Activated CD8-positive, alpha-beta memory T cell treated with anti-CD3 and anti-CD28 coated beads for 24 hours (primary cell): ENCODE measurements at regions not wholly inside any gene's neighbourhood (a gene's known extent, or its start where the extent isn't known, plus 50 kb on each side); places are given as distances from the start of the nearest gene placed in this dataset.
"Not testable (repeated sequence)": the region's sequence is repeated elsewhere in the genome, so short reads cannot be mapped to it uniquely, and the experiment has no call there.

Experiments used
- DNase-seq: peaks from one replicate; pipeline ENCODE4 v3.0.0-alpha.2; 2020

DNA sequence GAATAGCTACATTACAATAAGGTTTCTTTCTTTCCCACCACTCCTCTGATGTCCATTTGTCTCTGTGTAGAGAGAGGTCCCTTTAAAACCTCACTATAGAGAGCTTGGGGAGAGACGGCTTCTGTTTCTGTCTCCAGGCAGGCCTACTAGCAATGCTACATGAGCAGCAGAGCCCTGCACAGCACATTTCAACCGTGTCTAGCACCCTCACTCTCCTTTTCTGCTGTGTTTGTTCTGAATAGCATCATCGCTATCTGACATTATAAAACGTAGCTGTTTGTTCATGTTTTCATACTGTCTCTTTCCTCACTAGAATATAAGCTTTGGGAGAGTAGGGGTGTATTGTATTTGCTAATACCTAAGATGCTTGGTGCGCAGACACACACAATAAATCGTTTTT lies 487.8 kb upstream of the DPP6 start:
- no peak for DNase-seq

DNA sequence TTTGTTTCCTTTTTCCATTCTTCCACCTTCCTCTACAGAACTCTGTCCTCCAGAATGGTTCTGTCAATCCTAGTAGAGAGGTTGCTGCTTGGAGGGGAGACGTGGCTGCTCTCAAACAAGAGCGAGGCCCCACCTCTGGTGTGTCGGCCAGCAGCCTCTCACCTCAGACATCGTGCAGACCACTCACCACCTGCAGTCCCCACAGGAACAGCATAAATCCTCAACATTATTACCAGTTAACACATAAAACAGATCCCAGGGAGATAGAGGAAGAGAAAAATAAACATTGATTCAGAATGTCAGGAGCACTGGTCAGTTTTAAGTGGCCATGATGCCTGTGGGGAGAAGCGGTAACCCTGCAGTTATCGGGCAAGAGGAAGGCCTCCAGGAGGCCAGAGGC lies 485.9 kb upstream of the DPP6 start:
- DNase-seq: no peak

DNA sequence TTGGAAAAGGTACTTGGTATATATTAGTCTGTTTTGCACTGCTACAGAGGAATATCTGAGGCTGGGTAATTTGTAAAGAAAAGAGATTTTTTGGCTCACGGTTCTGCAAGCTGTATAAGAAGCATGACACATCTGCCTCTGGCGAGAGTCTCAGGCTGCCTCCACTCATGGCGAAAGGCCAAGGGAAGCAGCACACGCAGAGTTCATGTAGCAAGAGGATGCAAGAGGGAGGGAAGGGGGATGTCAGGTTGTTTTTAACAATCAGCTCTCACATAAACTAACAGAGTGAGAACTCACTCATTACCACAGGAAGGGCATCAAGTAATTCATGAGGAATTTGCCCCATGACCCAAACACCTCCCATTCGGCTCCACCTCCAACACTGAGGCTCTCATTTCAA lies 484.8 kb upstream of the DPP6 start:
- DNase-seq: no peak

DNA sequence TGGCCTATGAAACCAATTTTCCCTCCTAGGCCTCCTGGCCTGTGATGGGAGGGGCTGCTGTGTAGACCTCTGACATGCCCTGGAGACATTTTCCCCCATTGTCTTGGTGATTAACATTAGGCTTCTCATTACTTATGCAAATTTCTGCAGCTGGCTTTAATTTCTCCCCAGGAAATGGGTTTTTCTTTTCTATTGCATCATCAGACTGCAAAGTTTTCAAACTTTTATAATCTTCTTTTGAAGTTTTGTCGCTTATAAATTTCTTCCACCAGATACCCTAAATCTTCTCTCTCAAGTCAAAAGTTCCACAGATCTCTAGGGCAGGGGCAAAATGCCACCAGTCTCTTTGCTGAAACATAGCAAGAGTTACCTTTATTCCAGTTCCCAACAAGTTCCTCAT lies 482.7 kb upstream of the DPP6 start:
- not testable (repeated sequence) for DNase-seq

DNA sequence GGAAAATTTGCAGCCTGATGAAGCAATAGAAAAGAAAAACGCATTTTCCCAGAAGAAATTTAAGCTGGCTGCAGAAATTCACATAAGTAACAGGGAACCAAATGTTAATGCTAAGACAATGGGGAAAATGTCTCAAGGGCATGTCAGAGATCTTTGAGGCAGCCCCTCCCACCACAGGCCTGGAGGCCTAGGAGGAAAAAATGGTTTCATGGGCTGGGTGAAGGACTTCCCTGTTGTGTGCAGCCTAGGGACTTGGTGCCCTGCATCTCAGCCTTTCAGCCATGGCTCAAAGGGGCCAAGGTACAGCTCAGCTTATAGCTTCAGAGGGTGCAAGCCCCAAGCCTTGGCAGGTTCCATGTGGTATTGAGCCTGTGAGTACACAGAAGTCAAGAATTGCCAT lies 476.1 kb upstream of the DPP6 start:
- no peak for DNase-seq

DNA sequence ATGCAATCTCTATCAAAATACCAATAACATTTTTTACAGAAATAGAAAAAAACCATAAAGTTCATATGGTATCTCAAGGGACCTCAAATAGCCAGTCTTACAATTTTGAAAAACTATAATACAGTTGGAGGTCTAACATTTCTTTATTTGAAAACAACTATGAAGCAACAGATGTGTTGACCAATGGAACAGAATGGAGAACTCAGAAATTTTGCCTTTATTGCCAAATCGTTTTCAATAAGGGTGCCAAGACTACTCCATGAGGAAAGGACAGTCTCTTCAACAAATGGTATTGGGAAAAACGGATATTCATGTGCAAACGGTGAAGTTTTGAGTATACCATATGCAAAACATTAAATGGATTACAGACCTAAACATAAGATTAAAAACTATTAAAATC lies 470.8 kb upstream of the DPP6 start:
- DNase-seq: no peak

DNA sequence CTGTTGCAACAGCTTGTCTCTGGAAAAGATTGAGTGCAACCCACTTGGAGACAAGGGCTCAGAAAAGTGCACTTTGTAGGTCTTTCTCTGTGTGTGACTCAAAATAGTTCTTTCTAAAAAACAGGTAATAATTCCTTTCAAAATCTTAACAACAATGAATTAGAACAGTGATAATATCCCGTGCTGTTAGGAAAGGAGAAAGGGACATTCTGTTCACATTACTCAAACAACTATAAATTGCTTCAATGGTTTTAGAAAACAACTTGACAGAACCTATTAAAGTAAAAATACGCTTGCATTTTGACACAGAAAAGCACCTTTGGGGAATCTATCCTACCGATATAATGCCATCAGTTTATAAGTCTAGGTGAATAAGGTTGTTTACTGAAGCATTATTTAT lies 468.1 kb upstream of the DPP6 start:
- no peak for DNase-seq

DNA sequence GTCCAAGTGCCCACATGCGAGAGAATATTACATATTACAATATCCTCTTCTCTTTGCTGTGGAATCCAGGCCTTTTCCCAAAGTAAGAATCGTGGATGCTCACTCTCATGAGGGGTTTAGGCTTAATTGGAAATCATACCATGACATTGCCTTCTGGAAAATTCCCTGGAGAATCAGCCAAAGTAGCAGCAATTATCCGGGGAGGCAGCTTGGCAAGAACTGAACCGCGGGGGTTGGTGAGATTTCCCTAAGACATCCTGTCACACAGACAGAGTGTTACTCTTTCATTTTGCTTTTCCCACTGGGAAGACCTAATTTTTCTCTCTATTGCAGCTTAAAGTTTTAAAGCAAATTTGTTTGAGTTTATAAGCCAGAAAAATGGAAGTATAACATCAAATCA lies 463.6 kb upstream of the DPP6 start:
- no peak for DNase-seq

DNA sequence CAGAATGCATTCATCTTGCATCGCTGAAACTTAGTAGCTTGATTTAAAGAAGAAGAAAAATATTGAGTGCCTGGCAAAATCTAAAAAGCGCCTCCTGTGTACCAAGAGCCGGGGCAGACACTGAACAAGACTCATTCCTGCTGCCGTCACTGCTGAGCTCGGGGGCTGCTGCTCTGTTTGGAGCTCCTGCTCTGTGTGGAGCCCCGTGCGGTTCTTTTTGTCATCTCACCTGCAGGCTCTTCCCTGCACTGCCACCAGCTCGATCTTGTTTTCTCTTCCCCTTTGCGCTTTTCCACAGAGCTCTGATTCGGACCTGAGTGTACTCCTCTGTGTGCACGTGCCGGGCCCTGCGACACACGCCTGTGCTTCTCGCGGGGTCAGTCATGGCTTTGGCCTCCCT lies 462.1 kb upstream of the DPP6 start:
- no peak for DNase-seq

DNA sequence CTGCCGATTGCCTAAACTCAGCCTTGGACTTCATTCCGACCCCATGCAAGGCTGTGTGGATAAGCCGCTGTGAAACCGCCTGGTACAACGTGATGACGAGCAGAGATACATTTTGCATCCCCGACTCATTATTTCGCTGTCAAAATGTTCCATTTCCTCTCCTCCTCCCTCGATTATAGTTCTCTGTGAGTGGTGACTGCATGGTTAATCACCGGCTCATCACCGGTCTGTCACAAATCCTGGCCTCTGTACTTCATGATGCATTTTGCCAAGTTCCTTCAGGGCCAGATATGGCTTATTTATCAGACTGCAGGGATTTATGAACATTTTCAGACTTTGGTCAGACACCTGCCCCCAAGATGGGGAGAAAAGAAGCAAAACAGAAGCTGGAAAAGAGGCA lies 461.6 kb upstream of the DPP6 start:
- no peak for DNase-seq

DNA sequence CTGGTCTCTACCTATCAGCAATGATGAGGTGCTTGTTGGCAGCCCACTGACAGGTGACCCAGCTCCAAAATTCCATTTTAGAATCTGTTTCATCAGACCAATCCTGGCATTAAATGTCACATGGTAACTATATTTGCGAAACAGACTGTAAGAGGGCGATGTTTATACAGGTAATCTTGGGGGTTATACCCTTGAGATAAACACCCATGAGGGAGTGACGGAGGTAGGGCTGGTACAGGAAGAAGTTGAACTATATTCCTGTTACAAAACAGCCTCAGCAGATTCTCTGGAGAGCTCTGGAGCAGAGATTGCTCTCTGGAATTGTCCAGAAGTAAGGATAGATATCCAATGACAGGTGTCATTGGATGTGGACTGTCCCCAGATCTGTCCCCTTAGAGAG lies 444.8 kb upstream of the DPP6 start:
- DNase-seq: no peak

DNA sequence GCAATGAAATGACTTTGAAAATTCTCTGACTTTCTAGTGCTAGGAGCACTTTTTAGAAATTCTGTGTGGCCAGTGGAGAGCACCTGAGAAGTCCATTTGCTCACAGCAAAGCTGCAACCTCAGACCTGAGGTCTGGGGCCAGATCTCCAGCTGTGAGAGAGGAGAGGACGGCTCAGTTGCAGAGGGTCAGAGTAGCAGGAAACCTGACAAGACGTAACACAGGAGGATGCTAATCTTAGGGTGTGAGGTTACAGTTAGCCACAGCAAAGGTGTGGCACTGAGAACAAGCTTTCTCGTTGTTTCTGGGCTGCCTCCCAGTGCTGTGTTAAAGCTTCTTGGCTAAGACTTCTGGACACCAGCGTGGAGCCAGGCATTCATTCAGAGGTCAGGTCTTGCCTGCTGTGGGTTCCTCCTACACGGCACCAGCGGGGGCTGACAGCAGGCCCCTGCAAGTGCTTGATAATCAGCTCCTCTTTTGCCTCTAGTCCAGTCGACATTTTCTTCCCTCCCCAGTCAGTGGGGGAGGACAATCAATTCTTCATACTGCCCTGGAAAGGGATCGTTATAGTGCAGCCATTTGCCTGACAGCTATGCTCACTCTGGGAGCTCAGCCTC lies 435.4 kb upstream of the DPP6 start:
- DNase-seq: no peak

DNA sequence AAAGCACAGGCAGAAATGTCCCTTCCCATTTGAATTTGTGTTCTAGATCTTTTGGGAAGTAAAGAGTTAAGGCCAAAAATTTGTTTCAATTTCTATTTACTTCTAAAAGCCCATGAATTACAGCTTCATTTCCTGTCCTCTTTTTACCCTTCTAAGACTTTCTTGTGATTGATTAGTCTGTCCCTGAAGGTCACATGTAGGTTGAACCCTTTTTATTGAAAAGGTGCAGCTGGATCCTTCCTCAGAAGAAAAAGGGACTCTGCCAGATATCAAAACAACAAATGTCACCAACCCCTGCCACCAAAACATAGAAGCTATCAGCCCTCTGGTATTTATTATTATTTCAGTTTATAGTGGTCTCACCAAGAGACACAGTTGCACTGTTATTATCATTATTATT lies 424.9 kb upstream of the DPP6 start:
- no peak for DNase-seq

DNA sequence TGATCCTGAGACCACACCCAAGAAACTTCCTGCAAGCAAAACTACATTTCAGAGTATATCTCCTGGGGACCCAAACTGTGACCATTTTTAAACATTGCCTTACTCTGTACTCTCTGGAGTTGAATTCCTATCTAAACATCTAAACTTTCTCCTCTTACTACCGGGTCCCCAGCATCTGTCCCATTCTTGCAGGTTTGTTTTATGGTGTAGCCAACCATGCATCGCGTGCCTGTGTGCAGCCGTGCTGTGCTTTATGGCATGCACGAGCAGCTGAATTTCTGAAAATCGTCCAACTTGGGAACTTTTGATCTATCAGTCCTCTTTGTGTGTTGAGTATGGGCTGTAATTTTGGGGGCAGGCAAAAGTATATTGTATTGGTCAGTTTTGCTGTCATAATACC lies 423.8 kb upstream of the DPP6 start:
- DNase-seq: no peak

DNA sequence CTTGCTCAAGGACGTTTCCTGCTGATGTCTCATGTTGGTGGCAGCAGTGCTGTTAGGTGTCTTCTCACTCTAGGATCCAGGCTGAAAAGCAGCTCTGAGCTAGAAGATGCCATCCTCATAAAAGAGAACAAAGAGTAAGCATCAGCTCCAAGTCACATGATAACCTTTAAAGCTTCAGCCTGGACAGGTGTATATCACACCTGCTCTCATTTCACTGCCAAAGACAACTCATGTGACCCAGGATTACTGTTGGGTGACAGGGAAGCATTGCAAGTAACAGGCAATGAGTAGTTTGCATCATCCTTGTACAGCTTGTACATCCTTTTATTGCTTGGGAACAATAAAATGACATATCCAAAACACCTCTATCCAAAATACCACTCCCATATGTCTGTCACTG lies 423.4 kb upstream of the DPP6 start:
- no peak for DNase-seq

DNA sequence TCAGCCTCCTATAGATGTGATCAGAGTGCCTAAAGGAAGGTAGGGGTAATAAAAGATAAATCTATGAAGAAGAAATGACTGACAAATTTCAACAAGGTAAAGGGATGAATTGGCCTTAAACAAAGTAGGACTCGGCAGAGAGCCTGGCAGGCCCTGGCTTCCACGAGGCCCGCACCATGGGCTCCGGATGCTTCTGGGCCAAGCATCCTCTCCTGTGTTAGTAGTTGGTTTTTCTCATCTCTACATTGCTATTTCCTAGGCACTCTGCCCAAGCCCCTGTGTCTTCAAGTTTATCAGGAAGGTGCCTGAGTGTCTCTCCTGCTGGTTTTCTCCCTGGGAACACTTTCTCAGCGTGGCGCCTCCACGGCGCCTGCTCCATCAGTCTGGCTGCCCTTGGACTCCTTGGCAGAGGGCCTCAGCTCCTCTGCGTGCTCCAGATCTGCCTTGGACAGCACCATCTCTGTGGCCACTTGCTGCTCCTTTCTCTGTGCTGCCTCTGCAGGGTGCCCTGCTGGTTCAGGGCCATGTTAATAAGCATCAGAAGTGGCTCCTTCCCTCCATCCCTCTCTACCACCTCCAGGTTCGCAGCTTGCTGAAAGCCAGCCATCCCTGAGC lies 413.3 kb upstream of the DPP6 start:
- DNase-seq: no peak

DNA sequence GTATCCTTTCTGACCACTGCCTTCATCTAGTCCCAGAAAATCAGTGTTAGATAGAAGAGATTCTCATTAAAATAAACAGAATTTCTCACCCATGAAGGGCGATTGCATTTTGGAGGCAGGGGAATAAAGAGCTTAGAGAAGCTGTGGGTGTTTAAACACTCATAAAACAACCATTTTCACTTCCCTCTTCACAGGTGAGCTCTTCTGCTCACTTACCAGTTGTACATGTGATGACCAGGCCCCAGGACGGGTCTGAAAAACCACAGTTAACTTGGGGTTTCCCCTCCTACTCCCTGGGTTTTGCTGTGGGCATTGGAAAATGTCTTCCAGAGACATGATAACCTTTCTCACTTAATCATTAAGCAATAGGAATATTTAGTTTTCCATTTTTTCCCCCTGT lies 411.6 kb upstream of the DPP6 start:
- DNase-seq: no peak

DNA sequence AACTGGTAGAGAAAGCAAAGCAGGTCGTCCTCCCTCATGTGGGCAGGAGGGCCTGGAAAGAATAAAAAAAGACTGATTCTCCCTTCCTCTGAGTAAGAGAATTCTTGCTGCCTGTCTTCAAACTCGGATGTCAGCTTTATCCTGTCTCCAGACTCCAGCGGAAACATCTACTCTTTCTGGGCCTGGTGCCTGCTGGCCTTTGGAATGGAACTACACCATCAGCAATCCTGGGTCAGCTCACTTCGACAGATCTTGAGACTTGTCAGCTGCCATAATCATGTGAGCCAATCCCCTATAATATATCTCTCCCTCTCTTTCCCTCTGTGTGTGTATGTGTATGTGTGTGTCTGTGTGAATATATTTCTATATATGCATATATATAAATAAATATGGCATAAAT lies 411.0 kb upstream of the DPP6 start:
- DNase-seq: no peak

DNA sequence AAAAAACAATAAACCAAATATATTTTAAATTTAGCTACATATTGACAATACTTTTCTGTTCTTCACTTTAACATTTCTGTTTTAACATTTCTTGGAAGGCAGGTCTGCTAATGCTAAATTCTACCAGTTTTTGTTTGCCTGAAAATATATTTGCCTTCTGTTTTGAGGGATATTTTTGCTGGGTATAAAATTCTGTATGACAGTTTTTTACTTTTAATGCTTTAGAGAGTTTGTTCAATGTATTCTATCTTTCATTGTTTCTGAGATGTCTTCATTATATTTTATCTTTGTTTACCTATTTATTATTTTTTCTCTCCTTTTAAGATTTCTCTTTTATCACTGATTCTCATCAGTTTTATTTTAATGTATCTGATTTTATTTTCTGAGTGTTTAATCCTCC lies 409.2 kb upstream of the DPP6 start:
- DNase-seq: no peak

DNA sequence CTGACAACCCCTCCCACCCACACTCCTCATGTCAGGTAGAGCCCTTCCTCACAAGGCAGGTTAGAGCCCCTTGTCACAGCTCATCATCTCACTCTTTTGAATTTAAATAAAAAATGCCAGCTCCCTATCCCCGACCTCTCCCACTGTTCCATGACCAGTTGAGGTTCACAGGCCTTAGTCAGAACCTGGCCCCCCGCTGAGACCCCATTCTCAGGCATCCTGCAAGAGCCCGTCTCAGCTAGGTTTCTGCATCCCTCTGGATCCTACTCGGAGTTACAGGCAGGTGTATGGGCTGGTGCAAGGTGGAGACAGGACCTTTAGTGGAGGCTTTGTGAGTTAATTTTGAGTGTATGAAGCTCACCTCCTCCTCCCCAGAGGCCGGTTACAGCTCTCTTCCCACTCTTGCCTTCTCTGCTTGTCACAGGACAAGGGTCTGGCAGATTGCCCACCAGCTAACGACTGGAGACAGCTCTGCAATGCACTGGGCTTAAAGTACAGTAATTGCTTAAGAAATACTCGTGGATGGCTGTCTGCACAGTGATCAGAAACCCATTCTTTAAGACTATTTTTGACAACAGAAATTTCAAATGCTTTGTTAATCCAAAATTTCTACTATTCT lies 394.9 kb upstream of the DPP6 start:
- DNase-seq: no peak

DNA sequence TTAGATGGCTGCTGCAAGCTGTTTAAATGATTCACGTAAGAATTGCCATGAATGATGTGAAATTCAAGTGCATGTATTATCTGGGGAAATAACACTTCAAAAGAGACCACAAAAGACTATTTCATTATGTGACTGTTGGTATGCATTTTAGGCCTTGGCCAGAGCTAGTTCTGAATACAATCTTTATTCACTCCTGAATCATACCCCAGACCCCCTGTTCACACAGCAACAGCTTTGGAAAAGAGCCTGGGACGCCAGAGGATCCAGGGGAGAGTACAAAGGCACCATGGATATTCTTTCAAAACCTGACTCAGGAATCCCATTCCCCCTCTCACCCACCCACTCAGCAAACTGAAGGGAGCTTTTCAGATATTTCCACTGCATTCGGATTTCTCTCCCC lies 377.1 kb upstream of the DPP6 start:
- no peak for DNase-seq

DNA sequence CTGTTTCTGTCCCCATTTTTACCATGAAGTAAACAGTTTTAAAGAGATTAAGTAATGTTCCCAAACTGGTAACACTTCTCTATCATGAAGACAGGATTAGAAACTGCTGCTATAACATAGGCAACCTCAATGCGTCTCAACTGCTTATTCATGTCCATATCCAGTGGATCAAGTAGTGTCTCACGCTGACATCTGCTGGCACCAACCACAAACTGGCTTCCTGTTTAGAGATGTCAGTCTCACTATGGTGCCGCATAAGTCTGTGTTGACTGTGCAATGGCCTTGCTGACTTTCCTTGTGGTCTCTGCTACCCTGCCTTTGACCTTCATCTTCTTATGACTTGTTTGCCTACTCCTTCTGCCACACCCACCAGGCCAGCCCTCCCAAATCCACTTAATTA lies 369.6 kb upstream of the DPP6 start:
- DNase-seq: no peak

DNA sequence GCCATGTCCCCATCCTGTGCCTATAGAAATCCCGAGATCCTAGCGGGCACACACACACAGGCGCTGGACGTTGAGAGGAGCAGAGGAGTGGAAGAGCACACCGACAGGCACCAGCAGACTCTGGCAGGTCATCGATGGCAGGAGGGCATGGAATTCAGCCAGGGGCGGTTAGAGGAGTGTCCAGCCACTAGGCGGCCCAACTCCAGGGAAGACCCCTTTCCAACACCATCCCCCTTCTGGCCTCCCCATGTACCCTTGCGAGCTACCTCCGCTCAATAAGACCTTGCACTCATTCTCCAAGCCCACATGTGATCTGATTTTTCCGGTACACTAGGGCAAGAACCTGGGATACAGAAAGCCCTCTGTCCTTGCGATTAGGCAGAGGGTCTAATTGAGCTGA lies 356.0 kb upstream of the DPP6 start:
- no peak for DNase-seq

DNA sequence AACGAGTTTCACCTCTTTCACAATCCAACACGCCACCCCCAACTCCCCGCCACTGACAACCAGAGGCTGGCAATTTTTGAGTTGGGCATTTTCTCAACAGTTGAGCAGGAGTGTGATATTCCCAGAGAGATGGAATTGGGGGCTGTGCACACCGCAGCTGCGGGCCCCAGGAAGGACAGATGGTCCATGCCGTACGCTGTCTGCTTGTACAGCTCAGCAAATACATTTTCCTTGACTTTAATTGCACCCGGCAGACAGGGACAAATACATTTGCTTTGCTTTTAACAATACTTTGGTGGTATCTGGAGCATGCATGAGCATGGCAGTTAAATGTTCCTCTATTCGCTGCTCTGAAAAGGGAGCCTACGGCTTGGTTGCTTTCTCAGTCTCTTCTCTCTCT lies 354.2 kb upstream of the DPP6 start:
- no peak for DNase-seq

DNA sequence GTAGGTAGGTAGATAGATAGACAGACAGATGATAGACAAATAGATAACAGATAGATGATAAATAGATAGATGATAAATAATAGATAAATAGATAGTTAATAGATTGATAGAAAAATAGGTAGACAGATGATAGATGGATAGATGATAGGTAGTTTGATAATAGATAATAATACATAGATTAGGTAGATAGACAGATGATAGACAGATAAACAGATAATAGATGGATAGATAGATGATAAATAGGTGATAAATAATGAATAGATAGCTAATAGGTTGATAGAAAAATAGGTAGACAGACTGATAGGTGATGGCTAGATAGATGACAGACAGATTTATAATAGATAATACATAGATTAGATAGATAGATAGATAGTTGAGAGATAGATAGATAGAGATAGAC lies 350.5 kb upstream of the DPP6 start:
- DNase-seq: no peak
